K562 (cell line): ENCODE measurements at regions not wholly inside any gene's neighbourhood (a gene's known extent, or its start where the extent isn't known, plus 50 kb on each side); places are given as distances from the start of the nearest gene placed in this dataset.

Experiments used
- ATAC-seq: fragments of 200-7000 bp; cut with Tn5 transposase; 3 replicates; pipeline ENCODE4 v1.9.1; 2020; ENCODE audit warnings: moderate library complexity
- BruUV-seq: library from RNA; stranded (reverse); fragments of 400-500 nt; replicated peaks from 2 replicates; lab custom pipeline; 2021; lab: Mats Ljungman, UMichigan
- CTCF ChIA-PET: fragments of 300-600 bp; formaldehyde crosslinking; extraction: SDS; loops from one replicate; lab custom pipeline; 2021; ENCODE audit warnings: low intra/inter-chr PET ratio; lab: Yijun Ruan, JAX
- POLR2A ChIA-PET: fragments of 300-600, 350-650 bp; sonication (Branson Sonifier 250); formaldehyde crosslinking; extraction: SDS; loops from one replicate; lab custom pipeline; 2021; ENCODE audit warnings: antibody characterized with exemption, inconsistent platforms; lab: Yijun Ruan, JAX
- DNase-seq, 4 experiments: peaks; one replicate each; pipeline versions ENCODE4 v3.0.0 to v3.0.0-alpha.2; 2011 to 2018; ENCODE audit warnings: low spot score in 3 of 4, mixed read lengths in 3 of 4; ENCODE audit errors: extremely low read depth in 1 of 4
- FAIRE-seq: peaks from 2 replicates; lab custom pipeline; 2011; peaks lifted over from hg19 to GRCh38; lab: Jason Lieb, UNC
- H2AFZ ChIP-seq: 2 replicates; pipeline ENCODE4 v1.6.0; 2011; ENCODE audit warnings: low read depth, low read length, control low read depth, inconsistent platforms
- H3K27ac ChIP-seq: fragments of 200-600 bp; 3 replicates; pipeline ENCODE4 v1.8.0; 2011; ENCODE audit warnings: low read depth, mild to moderate bottlenecking, control low read depth, inconsistent platforms, low read length, moderate library complexity, mixed read lengths; ENCODE audit errors: extremely low read depth
- H3K27me3 ChIP-seq, 2 experiments: fragments of 300-600 bp in 1 of 2; 2 replicates in 1 of 2; 3 replicates in 1 of 2; pipeline versions ENCODE4 v1.6.0 to v1.8.0; 2011; ENCODE audit warnings: inconsistent platforms in 2 of 2, low read length in 2 of 2, mild to moderate bottlenecking in 1 of 2, mixed read lengths in 1 of 2, moderate library complexity in 1 of 2; ENCODE audit not compliant: control insufficient read depth in 2 of 2, insufficient read depth in 2 of 2
- H3K36me3 ChIP-seq: fragments of 300-600 bp; 3 replicates; pipeline ENCODE4 v1.8.0; 2011; ENCODE audit warnings: mild to moderate bottlenecking, low read length, inconsistent platforms; ENCODE audit not compliant: control insufficient read depth, insufficient read depth
- H3K4me1 ChIP-seq, 2 experiments: fragments of 200-600 bp in 1 of 2; replicated peaks in 1 of 2; 2 replicates in 1 of 2; 3 replicates in 1 of 2; pipeline versions ENCODE4 v1.5.1 to v1.8.0; 2011; ENCODE audit warnings: inconsistent platforms in 2 of 2, low read length in 2 of 2, mild to moderate bottlenecking in 1 of 2, mixed read lengths in 1 of 2, moderate library complexity in 1 of 2; ENCODE audit not compliant: control insufficient read depth in 2 of 2, insufficient read depth in 2 of 2
- H3K4me2 ChIP-seq: 2 replicates; pipeline ENCODE4 v1.6.1; 2011; ENCODE audit warnings: low read length, control low read depth, inconsistent platforms, mixed read lengths; ENCODE audit not compliant: insufficient read depth
- H3K4me3 ChIP-seq: fragments of 200-600 bp; sonication (generic), shearing (Covaris generic); 2 replicates; pipeline ENCODE4 v1.5.1; 2016; ENCODE audit warnings: control low read depth, inconsistent platforms
- H3K79me2 ChIP-seq: fragments of 200-600 bp; 3 replicates; pipeline ENCODE4 v1.8.0; 2011; ENCODE audit warnings: low read length, inconsistent platforms; ENCODE audit not compliant: control insufficient read depth, insufficient read depth
- H3K9ac ChIP-seq, 2 experiments: 2 replicates each; pipeline versions ENCODE4 v1.6.0 to v1.6.1; 2011; ENCODE audit warnings: low read depth in 2 of 2, low read length in 2 of 2, control low read depth in 1 of 2, inconsistent platforms in 1 of 2, mild to moderate bottlenecking in 1 of 2, mixed read lengths in 1 of 2; ENCODE audit not compliant: insufficient read depth in 1 of 2
- H3K9me1 ChIP-seq: one replicate; pipeline ENCODE4 v1.6.0; 2011; ENCODE audit warnings: inconsistent platforms, mild to moderate bottlenecking, low read length, moderate library complexity; ENCODE audit not compliant: control insufficient read depth, insufficient read depth
- H3K9me3 ChIP-seq: replicated peaks from 2 replicates; pipeline ENCODE4 v1.5.1; 2011; ENCODE audit warnings: low read depth, low read length, inconsistent platforms; ENCODE audit not compliant: control insufficient read depth, insufficient read depth
- H4K20me1 ChIP-seq: replicated peaks from 2 replicates; pipeline ENCODE4 v1.6.1; 2011; ENCODE audit warnings: low read length, inconsistent platforms, mixed read lengths; ENCODE audit not compliant: control insufficient read depth, insufficient read depth
- ATF7 ChIP-seq: fragments of 450-650 bp; IDR thresholded peaks from 2 replicates; pipeline ENCODE4 v1.7.1; 2014; ENCODE audit warnings: mild to moderate bottlenecking, moderate library complexity
- CBX2 ChIP-seq: fragments of 200-600 bp; sonication (generic); IDR thresholded peaks from one replicate; pipeline ENCODE4 v1.6.1; 2012; ENCODE audit warnings: mild to moderate bottlenecking, low read length, inconsistent platforms; ENCODE audit not compliant: insufficient read depth, poor library complexity, severe bottlenecking
- FOXJ3 ChIP-seq: sonication (generic); formaldehyde crosslinking; IDR thresholded peaks from 2 replicates; pipeline ENCODE4 v1.4.0; 2020; ENCODE audit warnings: mild to moderate bottlenecking, missing genetic modification reagents
- GABPB1 ChIP-seq: sonication (generic); formaldehyde crosslinking; IDR thresholded peaks from 2 replicates; pipeline ENCODE4 v1.8.0; 2022; ENCODE audit warnings: mild to moderate bottlenecking, missing genetic modification reagents
- LCOR ChIP-seq: sonication (generic); formaldehyde crosslinking; IDR thresholded peaks from 2 replicates; pipeline ENCODE4 v1.8.0; 2022; ENCODE audit warnings: mild to moderate bottlenecking, missing genetic modification reagents
- NRF1 ChIP-seq, 2 experiments: fragments of 450-650 bp; IDR thresholded peaks in 1 of 2; conservative IDR thresholded peaks in 1 of 2; 2 replicates each; pipeline ENCODE4 v1.6.1; 2014; ENCODE audit warnings: mild to moderate bottlenecking in 2 of 2
- RBM17 ChIP-seq: fragments of 200-400 bp; formaldehyde crosslinking; IDR thresholded peaks from 2 replicates; pipeline ENCODE4 v1.6.1; 2017; ENCODE audit warnings: low read depth, mild to moderate bottlenecking, low read length, borderline replicate concordance
- RBM39 ChIP-seq: fragments of 200-400 bp; formaldehyde crosslinking; optimal IDR thresholded peaks from 2 replicates; pipeline ENCODE3; 2018; ENCODE audit warnings: low read depth, low read length
- SAFB2 ChIP-seq: fragments of 200-400 bp; formaldehyde crosslinking; IDR thresholded peaks from 2 replicates; pipeline ENCODE4 v1.6.1; 2018; ENCODE audit warnings: borderline replicate concordance, low read length, low read depth, moderate library complexity; ENCODE audit not compliant: severe bottlenecking
- SETDB1 ChIP-seq: IDR thresholded peaks from one replicate; pipeline ENCODE4 v1.6.1; 2012; ENCODE audit warnings: low read length, control low read depth, inconsistent platforms
- WGBS: fragments of 100-300 bp; shearing (Covaris generic); methylation state at CpG from one replicate; pipeline ENCODE4 v1.1.6; 2016; ENCODE audit warnings: low coverage, mixed read lengths; ENCODE audit not compliant: insufficient coverage; ENCODE audit errors: missing lambda C conversion rate; 5-methylcytosine and 5-hydroxymethylcytosine counted together
- in situ Hi-C: fragments of 300-500 bp; cut with MboI; formaldehyde crosslinking; loops from 4 replicates; pipeline ENCODE4 v1.15.0; 2018; ENCODE audit warnings: inconsistent platforms, mixed read lengths
- intact Hi-C: fragments of 100-400 bp; cut with micrococcal nuclease; formaldehyde crosslinking; loops from 2 replicates; pipeline ENCODE4 v1.14.2; 2022
- TF ChIP-seq, protein P1 (sequence below): fragments of 450-650 bp; conservative IDR thresholded peaks from 2 replicates; pipeline ENCODE4 v1.6.1; 2016; ENCODE audit warnings: missing genetic modification characterization, low read depth, mild to moderate bottlenecking, missing compliant biosample characterization, moderate library complexity
- TF ChIP-seq, protein P2 (sequence below): sonication (generic); formaldehyde crosslinking; IDR thresholded peaks from 2 replicates; pipeline ENCODE4 v1.5.0; 2020; ENCODE audit warnings: missing genetic modification reagents

DNA sequence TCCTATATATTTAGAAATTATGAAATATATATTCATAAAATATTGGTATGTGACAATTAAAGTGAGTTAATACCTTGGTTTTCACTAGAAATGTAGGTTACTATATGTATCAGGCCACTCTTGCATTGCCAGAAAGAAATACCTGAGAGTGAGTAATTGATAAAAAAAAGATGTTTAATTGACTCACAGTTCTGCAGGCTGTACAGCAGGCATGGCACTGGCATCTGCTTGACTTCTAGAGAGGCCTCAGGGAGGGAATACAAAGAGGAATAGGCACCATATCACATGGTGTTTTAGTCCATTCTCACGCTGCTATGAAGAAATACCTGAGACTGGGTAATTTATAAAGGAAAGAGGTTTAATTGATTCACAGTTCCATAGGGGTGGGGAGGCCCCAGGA, 1560.6 kb downstream of the STIM2 start:
- POLR2A ChIA-PET = no interaction called here
- FAIRE-seq (no peak), ATAC-seq (no peak), DNase-seq (no peak)
- TF ChIP-seq, protein P1, sequence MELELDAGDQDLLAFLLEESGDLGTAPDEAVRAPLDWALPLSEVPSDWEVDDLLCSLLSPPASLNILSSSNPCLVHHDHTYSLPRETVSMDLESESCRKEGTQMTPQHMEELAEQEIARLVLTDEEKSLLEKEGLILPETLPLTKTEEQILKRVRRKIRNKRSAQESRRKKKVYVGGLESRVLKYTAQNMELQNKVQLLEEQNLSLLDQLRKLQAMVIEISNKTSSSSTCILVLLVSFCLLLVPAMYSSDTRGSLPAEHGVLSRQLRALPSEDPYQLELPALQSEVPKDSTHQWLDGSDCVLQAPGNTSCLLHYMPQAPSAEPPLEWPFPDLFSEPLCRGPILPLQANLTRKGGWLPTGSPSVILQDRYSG (tag) = no peak
- H3K9me3 ChIP-seq = no peaks in the 10 kb centered on the region
- H2AFZ ChIP-seq = no peak overlapping the region
- in situ Hi-C loops (no loop called here), intact Hi-C loops (no loop called here)
- H3K4me1 ChIP-seq = no peaks in the 10 kb centered on the region
- 0% methylated on average over 1 of the region's 1 CpG for WGBS
- H3K9ac ChIP-seq = no peak overlapping the region
- H3K9me1 ChIP-seq = no peaks in the 10 kb centered on the region
- H3K27ac ChIP-seq = no peak overlapping the region
- H3K36me3 ChIP-seq = no peaks in the 10 kb centered on the region
- H3K27me3 ChIP-seq = no peaks in the 10 kb centered on the region
- no peak overlapping the region for H3K4me3 ChIP-seq
- H4K20me1 ChIP-seq = no peaks in the 10 kb centered on the region
- H3K4me2 ChIP-seq = no peak overlapping the region
- CTCF ChIA-PET = no interaction called here
- H3K79me2 ChIP-seq = no peaks in the 10 kb centered on the region
- BruUV-seq = no TSS peak

DNA sequence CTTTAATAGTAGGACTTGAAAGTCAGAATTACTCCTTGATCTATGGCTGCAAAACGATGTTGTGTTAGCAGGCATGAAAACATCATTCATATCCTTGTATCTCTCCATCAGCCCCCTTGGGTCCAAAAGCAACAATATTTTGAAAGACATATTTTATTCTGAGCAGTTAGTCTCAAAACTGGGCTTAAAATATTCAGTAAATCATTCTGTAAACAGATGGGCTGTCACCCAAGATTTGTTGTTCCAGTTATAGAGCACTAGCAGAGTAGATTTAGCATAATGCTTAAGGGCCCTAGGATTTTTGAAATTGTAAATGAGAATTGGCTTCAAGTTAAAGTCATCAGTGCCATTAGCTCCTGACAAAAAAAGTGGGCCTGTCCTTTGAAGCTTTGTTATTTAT, 1565.6 kb downstream of the STIM2 start:
- BruUV-seq = no TSS peak
- no peak overlapping the region for H3K4me2 ChIP-seq
- no peak for ATAC-seq
- H4K20me1 ChIP-seq = no peaks in the 10 kb centered on the region
- ChIA-PET CTCF (no interaction called here), POLR2A (no interaction called here)
- WGBS = 0% methylated on average over 1 of the region's 1 CpG
- H2AFZ ChIP-seq = no peak overlapping the region
- no peaks in the 10 kb centered on the region for H3K4me1 ChIP-seq
- H3K27me3 ChIP-seq = no peaks in the 10 kb centered on the region
- no peak for FAIRE-seq
- no peaks in the 10 kb centered on the region for H3K79me2 ChIP-seq
- no peak overlapping the region for H3K27ac ChIP-seq
- no peaks in the 10 kb centered on the region for H3K36me3 ChIP-seq
- intact Hi-C loops (no loop called here), in situ Hi-C loops (no loop called here)
- no peak overlapping the region for H3K9ac ChIP-seq
- no peaks in the 10 kb centered on the region for H3K9me1 ChIP-seq
- no peak for DNase-seq
- H3K9me3 ChIP-seq = no peaks in the 10 kb centered on the region
- H3K4me3 ChIP-seq = no peak overlapping the region
- TF ChIP-seq SAFB2 = no peak
- TF ChIP-seq, protein P2, sequence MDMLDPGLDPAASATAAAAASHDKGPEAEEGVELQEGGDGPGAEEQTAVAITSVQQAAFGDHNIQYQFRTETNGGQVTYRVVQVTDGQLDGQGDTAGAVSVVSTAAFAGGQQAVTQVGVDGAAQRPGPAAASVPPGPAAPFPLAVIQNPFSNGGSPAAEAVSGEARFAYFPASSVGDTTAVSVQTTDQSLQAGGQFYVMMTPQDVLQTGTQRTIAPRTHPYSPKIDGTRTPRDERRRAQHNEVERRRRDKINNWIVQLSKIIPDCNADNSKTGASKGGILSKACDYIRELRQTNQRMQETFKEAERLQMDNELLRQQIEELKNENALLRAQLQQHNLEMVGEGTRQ = no peak
- no peak for TF ChIP-seq RBM39
- TF ChIP-seq SETDB1 = no peak
- TF ChIP-seq GABPB1 = no peak
- TF ChIP-seq FOXJ3 (CRISPR knock-in tag) = no peak
- TF ChIP-seq LCOR (CRISPR knock-in tag) = no peak
- no peak for TF ChIP-seq ATF7
- TF ChIP-seq RBM17 = no peak
- TF ChIP-seq NRF1 (conservative IDR thresholded peaks at IDR 0.05 in 1 of 2, IDR thresholded peaks at IDR 0.05 in 1 of 2) = no peak
- no peak for TF ChIP-seq CBX2
